ENCODE measurements at regions not wholly inside any gene's neighbourhood (a gene's known extent, or its start where the extent isn't known, plus 50 kb on each side); places are given as distances from the start of the nearest gene placed in this dataset.

DNA sequence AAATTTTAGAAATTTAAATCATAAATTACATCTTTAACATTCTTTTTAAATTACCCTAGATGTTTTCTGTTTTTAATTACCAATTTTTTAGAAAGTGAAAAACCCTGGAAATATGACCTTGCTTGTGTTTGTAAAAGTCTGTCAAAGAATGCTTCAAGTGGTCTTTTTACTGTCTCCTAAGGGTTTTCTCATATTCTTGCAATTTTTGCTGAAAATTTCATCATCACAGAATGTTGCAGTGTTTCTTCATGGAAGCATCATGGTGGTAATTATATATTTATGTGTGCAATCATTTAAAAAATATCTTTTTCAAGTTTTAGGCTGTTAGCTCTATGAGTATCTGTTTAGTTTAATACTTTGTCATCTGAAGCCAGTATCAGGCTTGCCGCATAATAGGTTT, 178.2 kb downstream of the HDGFL1 start:
- H3K27ac ChIP-seq: no peak overlapping the region
- intact Hi-C loops (cut with DNase I; ENCODE audit: low total_unique reads): no loop called here
- no peaks in the 10 kb centered on the region for H3K9me3 ChIP-seq
- 43 to 98% (median 95%) methylated on average over 1 of the region's 1 CpG for WGBS, 5 donors
- H3K4me1 ChIP-seq: no peaks in the 10 kb centered on the region
- TF ChIP-seq POLR2AphosphoS5 (IDR thresholded peaks at IDR 0.05): no peak
- no peak for TF ChIP-seq POLR2A (IDR thresholded peaks at IDR 0.05)
- no peak for TF ChIP-seq CTCF (IDR thresholded peaks at IDR 0.05 in 8 of 11, conservative IDR thresholded peaks at IDR 0.05 in 3 of 11)
- no peak overlapping the region for H3K4me3 ChIP-seq
- no peak for DNase-seq
- H3K36me3 ChIP-seq: no peaks in the 10 kb centered on the region
- H3K27me3 ChIP-seq (replicated peaks in 1 of 7): no peaks in the 10 kb centered on the region

DNA sequence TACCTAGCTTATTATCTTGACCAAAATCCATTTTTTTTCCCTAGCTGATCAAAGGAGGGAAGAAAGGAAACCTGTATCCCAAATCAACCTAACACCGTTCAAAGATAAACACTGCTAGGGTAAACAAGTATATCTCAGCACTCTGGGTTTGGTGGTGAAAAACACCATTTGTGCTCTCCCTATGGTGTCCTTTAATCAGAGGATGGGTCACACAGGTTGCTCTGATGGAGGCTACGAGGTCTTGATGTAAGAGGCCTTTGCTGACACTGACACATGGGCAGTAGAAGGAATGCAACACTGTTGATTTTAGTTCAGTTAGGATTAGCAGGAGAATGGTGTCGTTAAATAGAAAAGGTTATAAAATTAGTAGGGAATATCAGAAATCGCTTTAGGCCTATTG, 179.3 kb downstream of the HDGFL1 start:
- intact Hi-C loops (cut with DNase I; ENCODE audit: low total_unique reads): no loop called here
- peaks cover 0 to 3% (median 0%) of the 10 kb centered on the region in 8 donors for H3K9me3 ChIP-seq
- H3K27ac ChIP-seq: no peak overlapping the region
- no peak for TF ChIP-seq POLR2A (IDR thresholded peaks at IDR 0.05)
- no peak for TF ChIP-seq CTCF (IDR thresholded peaks at IDR 0.05 in 8 of 11, conservative IDR thresholded peaks at IDR 0.05 in 3 of 11)
- no peak for TF ChIP-seq POLR2AphosphoS5 (IDR thresholded peaks at IDR 0.05)
- no peak overlapping the region for H3K4me3 ChIP-seq
- H3K36me3 ChIP-seq: no peaks in the 10 kb centered on the region
- DNase-seq: no peak
- H3K27me3 ChIP-seq (replicated peaks in 1 of 7): no peaks in the 10 kb centered on the region
- 81 to 86% (median 83%) methylated on average over 4 of the region's 4 CpGs for WGBS, 5 donors
- H3K4me1 ChIP-seq: no peaks in the 10 kb centered on the region

DNA sequence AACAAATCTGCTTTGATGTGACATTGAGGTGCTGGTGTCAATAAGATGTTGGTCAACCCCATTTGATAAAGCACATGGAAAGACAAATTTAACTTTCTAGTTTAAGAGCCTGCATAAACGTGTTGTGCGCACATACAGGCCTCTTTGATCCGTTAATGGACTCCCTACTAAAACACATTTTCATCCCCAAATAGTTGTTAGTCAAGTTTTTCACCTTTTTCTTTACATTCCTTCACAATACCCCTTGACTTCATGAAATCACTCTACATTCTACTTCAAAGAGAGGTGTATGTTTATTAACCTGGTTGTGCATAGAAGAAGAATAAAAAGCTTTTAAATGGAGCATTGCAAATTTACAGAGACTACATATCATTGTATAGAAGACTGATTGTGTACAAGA, 180.3 kb downstream of the HDGFL1 start:
- Histone ChIP-seq H3K9me3 (peaks cover 0 to 4% (median 0%) of the 10 kb centered on the region in 8 donors), H3K27me3 (replicated peaks in 1 of 7) (no peaks in the 10 kb centered on the region), H3K4me1 (no peaks in the 10 kb centered on the region), H3K4me3 (no peak overlapping the region), H3K36me3 (no peaks in the 10 kb centered on the region), H3K27ac (no peak overlapping the region)
- WGBS, 5 donors: 80 to 96% (median 86%) methylated on average over 3 of the region's 3 CpGs
- DNase-seq: no peak
- intact Hi-C loops (cut with DNase I; ENCODE audit: low total_unique reads): no loop called here
- TF ChIP-seq CTCF (IDR thresholded peaks at IDR 0.05 in 8 of 11, conservative IDR thresholded peaks at IDR 0.05 in 3 of 11): no peak
- TF ChIP-seq POLR2AphosphoS5 (IDR thresholded peaks at IDR 0.05): no peak
- no peak for TF ChIP-seq POLR2A (IDR thresholded peaks at IDR 0.05)

GRCh38 chr6:22751223-22751622, 181.9 kb downstream of the HDGFL1 start:
- H3K27me3 ChIP-seq (replicated peaks in 1 of 7): no peaks in the 10 kb centered on the region
- H3K4me3 ChIP-seq: no peak overlapping the region
- H3K36me3 ChIP-seq: no peaks in the 10 kb centered on the region
- H3K9me3 ChIP-seq: peaks cover 0 to 4% (median 0%) of the 10 kb centered on the region in 8 donors
- intact Hi-C loops (cut with DNase I; ENCODE audit: low total_unique reads): no loop called here
- H3K27ac ChIP-seq: no peak overlapping the region
- DNase-seq: no peak
- H3K4me1 ChIP-seq: no peaks in the 10 kb centered on the region
- 92 to 96% (median 92%) methylated on average over 2 of the region's 2 CpGs for WGBS, 5 donors
- TF ChIP-seq POLR2AphosphoS5 (IDR thresholded peaks at IDR 0.05) (no peak), CTCF (IDR thresholded peaks at IDR 0.05 in 8 of 11, conservative IDR thresholded peaks at IDR 0.05 in 3 of 11) (no peak), POLR2A (IDR thresholded peaks at IDR 0.05) (no peak)
